Kidney (tissue), 13 donors: ENCODE measurements at regions not wholly inside any gene's neighbourhood (a gene's known extent, or its start where the extent isn't known, plus 50 kb on each side); places are given as distances from the start of the nearest gene placed in this dataset.

Experiments used
- DNase-seq, 5 donors: peaks; one replicate each; pipeline ENCODE4 v3.0.0-alpha.2; 2013 to 2020
- FAIRE-seq: peaks from 2 replicates; lab custom pipeline; 2012; peaks lifted over from hg19 to GRCh38; lab: Jason Lieb, UNC
- H3K27ac ChIP-seq, 2 donors: one replicate each; pipeline ENCODE4 v1.7.0; 2013; ENCODE audit warnings: low read depth in 2 of 2, low read length in 2 of 2, inconsistent platforms in 1 of 2
- H3K27me3 ChIP-seq: one replicate; pipeline ENCODE4 v1.7.1; 2013; ENCODE audit warnings: low read length, inconsistent platforms; ENCODE audit not compliant: control insufficient read depth, insufficient read depth
- H3K36me3 ChIP-seq, 3 donors: one replicate each; pipeline versions ENCODE4 v1.7.0 to v1.7.1; 2013; ENCODE audit warnings: low read length in 3 of 3, control low read depth in 1 of 3, inconsistent platforms in 1 of 3; ENCODE audit not compliant: insufficient read depth in 3 of 3, control insufficient read depth in 2 of 3
- H3K4me1 ChIP-seq, 3 donors: one replicate each; pipeline versions ENCODE4 v1.7.0 to v1.7.1; 2013; ENCODE audit warnings: low read length in 3 of 3, inconsistent platforms in 1 of 3, low read depth in 1 of 3; ENCODE audit not compliant: control insufficient read depth in 2 of 3, insufficient read depth in 2 of 3
- H3K4me3 ChIP-seq, 3 donors: one replicate each; pipeline versions ENCODE4 v1.7.0 to v1.8.1; 2013; ENCODE audit warnings: low read length in 3 of 3, control low read depth in 1 of 3, inconsistent platforms in 1 of 3
- H3K9ac ChIP-seq, 3 donors: one replicate each; pipeline versions ENCODE4 v1.7.0 to v1.7.1; 2013; ENCODE audit warnings: low read length in 3 of 3, control low read depth in 1 of 3, inconsistent platforms in 1 of 3
- H3K9me3 ChIP-seq, 3 donors: one replicate each; pipeline versions ENCODE4 v1.7.0 to v1.7.1; 2013; ENCODE audit warnings: low read length in 3 of 3, control low read depth in 1 of 3, inconsistent platforms in 1 of 3; ENCODE audit not compliant: control insufficient read depth in 2 of 3, insufficient read depth in 1 of 3
- CTCF ChIP-seq: IDR thresholded peaks from 3 replicates; pipeline ENCODE4 v1.5.1; 2012; ENCODE audit warnings: mild to moderate bottlenecking, moderate library complexity, borderline replicate concordance; ENCODE audit not compliant: insufficient read depth; ENCODE audit errors: extremely low read depth
- intact Hi-C: fragments of 100-400 bp; cut with DNase I; formaldehyde crosslinking; loops from one replicate; pipeline ENCODE4 v1.11.1; 2022
- donor health status: control.
- donor health status: control.
- donor health status: control.
- donor health status: control.
- donor health status: control.
- donor health status: DM: yes; HTN: yes; CAD: no.
- donor health status: Normal renal cell carcinoma (clear cell type).

- Histone ChIP-seq H3K4me1 (no peaks in the 10 kb centered on the region), H3K27me3 (no peaks in the 10 kb centered on the region), H3K9me3 (no peaks in the 10 kb centered on the region), H3K27ac (no peak overlapping the region), H3K36me3 (no peaks in the 10 kb centered on the region), H3K9ac (no peak overlapping the region), H3K4me3 (no peak overlapping the region)
- no peak for TF ChIP-seq CTCF
- intact Hi-C loops: no loop called here
- no peak for FAIRE-seq
- DNase-seq: peak in 2 of 5 donors; percentile 3 to 19
Observed at GRCh38 chr4:13207226-13207625, 276.9 kb downstream of the RAB28 start.

- no peak for FAIRE-seq
Observed at GRCh38 chr4:13203101-13203500, 281.0 kb downstream of the RAB28 start.

GRCh38 chr4:13202701-13203100 lies 281.4 kb downstream of the RAB28 start:
- FAIRE-seq (no peak), DNase-seq (no peak)
- TF ChIP-seq CTCF: no peak
- no peak overlapping the region for H3K27ac ChIP-seq
- no peaks in the 10 kb centered on the region for H3K27me3 ChIP-seq
- H3K4me3 ChIP-seq: no peak overlapping the region
- H3K36me3 ChIP-seq: no peaks in the 10 kb centered on the region
- H3K9me3 ChIP-seq: no peaks in the 10 kb centered on the region
- no peaks in the 10 kb centered on the region for H3K4me1 ChIP-seq
- H3K9ac ChIP-seq: no peak overlapping the region
- intact Hi-C loops: no loop called here

More at GRCh38 chr4:13203101-13203500, 281.0 kb downstream of the RAB28 start:
- DNase-seq: no peak
- H3K9ac ChIP-seq: no peak overlapping the region
- no peak overlapping the region for H3K4me3 ChIP-seq
- intact Hi-C loops: no loop called here
- no peaks in the 10 kb centered on the region for H3K9me3 ChIP-seq
- H3K27ac ChIP-seq: no peak overlapping the region
- H3K4me1 ChIP-seq: no peaks in the 10 kb centered on the region
- no peaks in the 10 kb centered on the region for H3K27me3 ChIP-seq
- H3K36me3 ChIP-seq: no peaks in the 10 kb centered on the region
- no peak for TF ChIP-seq CTCF

- Histone ChIP-seq H3K36me3 (no peaks in the 10 kb centered on the region), H3K9me3 (no peaks in the 10 kb centered on the region), H3K27ac (no peak overlapping the region), H3K4me3 (no peak overlapping the region), H3K4me1 (no peaks in the 10 kb centered on the region), H3K27me3 (no peaks in the 10 kb centered on the region), H3K9ac (no peak overlapping the region)
- FAIRE-seq (no peak), DNase-seq (no peak)
- intact Hi-C loops: no loop called here
- TF ChIP-seq CTCF: no peak
Observed at GRCh38 chr4:13201241-13201640, 282.9 kb downstream of the RAB28 start.
